ENCODE measurements at regions not wholly inside any gene's neighbourhood (a gene's known extent, or its start where the extent isn't known, plus 50 kb on each side); places are given as distances from the start of the nearest gene placed in this dataset.

DNA sequence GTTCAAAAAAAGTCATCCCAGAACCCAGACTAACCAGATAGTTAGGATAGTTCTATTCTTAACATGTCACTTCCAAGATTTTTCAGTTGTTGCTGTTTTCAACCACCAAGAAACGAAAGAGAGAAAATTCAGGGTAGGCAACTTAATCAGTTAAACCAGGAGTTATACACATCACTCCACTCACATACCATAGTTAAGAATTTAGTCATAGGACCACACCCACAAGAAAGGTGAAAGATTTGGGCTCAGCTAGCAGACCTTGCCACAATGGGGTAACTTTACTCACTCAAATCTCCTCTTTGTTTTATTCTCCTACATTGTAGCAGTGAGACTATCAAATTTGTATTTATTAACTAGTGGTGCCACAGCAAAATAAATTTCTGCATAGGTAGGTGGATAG, 473.6 kb downstream of the NUP35 start:
- Histone ChIP-seq H3K9me2 (ENCODE audit: insufficient read depth) (peaks cover 3% of the 10 kb centered on the region; the same call in 1 of the 2 replicates), H3K27ac (ENCODE audit: low read depth) (no peak overlapping the region), H3K4me3 (no peak overlapping the region), H2AFZ (no peak overlapping the region; the same call in 1 of the 2 replicates), H3F3A (replicated peaks; ENCODE audit: low read depth) (no peaks in the 10 kb centered on the region), H3K79me2 (replicated peaks; ENCODE audit: insufficient read depth) (no peaks in the 10 kb centered on the region), H3K4me1 (ENCODE audit: insufficient read depth) (no peaks in the 10 kb centered on the region), H3K4me2 (no peak overlapping the region), H4K20me1 (replicated peaks; ENCODE audit: insufficient read depth) (no peaks in the 10 kb centered on the region), H3K27me3 (ENCODE audit: insufficient read depth) (no peaks in the 10 kb centered on the region), H3K36me3 (ENCODE audit: insufficient read depth) (no peaks in the 10 kb centered on the region)
- TF ChIP-seq EZH2phosphoT487 (IDR thresholded peaks at IDR 0.05; ENCODE audit: unreplicated experiment) (no peak), JUNB (IDR thresholded peaks at IDR 0.05; ENCODE audit: unreplicated experiment) (no peak), NANOG (IDR thresholded peaks at IDR 0.05; ENCODE audit: borderline replicate concordance) (no peak), CTCF (conservative IDR thresholded peaks at IDR 0.05; ENCODE audit: low read depth in 2 of 2) (no peak), EZH2 (IDR thresholded peaks at IDR 0.05; ENCODE audit: low read depth, unreplicated experiment) (no peak), ZNF114 (CRISPR knock-in tag; IDR thresholded peaks at IDR 0.05) (no peak), ZNF331 (CRISPR knock-in tag; IDR thresholded peaks at IDR 0.05; ENCODE audit: low read depth) (no peak), STAT1 (IDR thresholded peaks at IDR 0.05; ENCODE audit: unreplicated experiment) (no peak), CREB1 (CRISPR knock-in tag; IDR thresholded peaks at IDR 0.05; ENCODE audit: low read depth) (no peak), ZNF462 (CRISPR knock-in tag; IDR thresholded peaks at IDR 0.05) (no peak), ETS1 (IDR thresholded peaks at IDR 0.05) (no peak), POLR2AphosphoS5 (IDR thresholded peaks at IDR 0.05; ENCODE audit: low read depth) (no peak), REST (IDR thresholded peaks at IDR 0.05; ENCODE audit: unreplicated experiment) (no peak)
- Mint-ChIP-seq H3K36me3 (ENCODE audit: low read depth) (no peaks in the 10 kb centered on the region), H3K4me3 (no peak overlapping the region), H3K27ac (no peak overlapping the region), H3K9me3 (no peaks in the 10 kb centered on the region), H3K4me1 (no peaks in the 10 kb centered on the region), H3K27me3 (ENCODE audit: insufficient read depth, low read depth, poor library complexity) (peaks cover 3% of the 10 kb centered on the region)
- DNase-seq (ENCODE audit: low spot score), result no peak
- ATAC-seq, result no peak

Data from GM23338 (cell line).